Mesothelial cell of epicardium (in vitro differentiated cells): ENCODE measurements at regions not wholly inside any gene's neighbourhood (a gene's known extent, or its start where the extent isn't known, plus 50 kb on each side); places are given as distances from the start of the nearest gene placed in this dataset.
"Not testable (repeated sequence)": the region's sequence is repeated elsewhere in the genome, so short reads cannot be mapped to it uniquely, and the experiment has no call there.

Experiments
- DNase-seq, 2 experiments: peaks; one replicate each; pipeline ENCODE4 v3.0.0; 2021; ENCODE audit warnings: low spot score in 2 of 2; ENCODE audit not compliant: unreplicated experiment in 2 of 2
- H3K27ac Mint-ChIP-seq: 2 replicates; pipeline ENCODE4 v1.8.0; 2021; ENCODE audit warnings: mixed read lengths
- H3K27me3 Mint-ChIP-seq: 2 replicates; pipeline ENCODE4 v1.8.0; 2021; ENCODE audit warnings: low read depth, mixed read lengths
- H3K36me3 Mint-ChIP-seq: 2 replicates; pipeline ENCODE4 v1.8.0; 2021; ENCODE audit warnings: mixed read lengths
- H3K4me1 Mint-ChIP-seq: 2 replicates; pipeline ENCODE4 v1.8.0; 2021; ENCODE audit warnings: mixed read lengths
- H3K4me3 Mint-ChIP-seq: 2 replicates; pipeline ENCODE4 v1.8.0; 2021; ENCODE audit warnings: mild to moderate bottlenecking, moderate library complexity, mixed read lengths
- H3K9me3 Mint-ChIP-seq: 2 replicates; pipeline ENCODE4 v1.8.0; 2021; ENCODE audit warnings: mixed read lengths
- CTCF ChIP-seq: fragments of 200-600 bp; sonication (generic); IDR thresholded peaks from one replicate; pipeline ENCODE4 v1.5.0; 2021; ENCODE audit warnings: antibody characterized with exemption; ENCODE audit not compliant: unreplicated experiment

DNA sequence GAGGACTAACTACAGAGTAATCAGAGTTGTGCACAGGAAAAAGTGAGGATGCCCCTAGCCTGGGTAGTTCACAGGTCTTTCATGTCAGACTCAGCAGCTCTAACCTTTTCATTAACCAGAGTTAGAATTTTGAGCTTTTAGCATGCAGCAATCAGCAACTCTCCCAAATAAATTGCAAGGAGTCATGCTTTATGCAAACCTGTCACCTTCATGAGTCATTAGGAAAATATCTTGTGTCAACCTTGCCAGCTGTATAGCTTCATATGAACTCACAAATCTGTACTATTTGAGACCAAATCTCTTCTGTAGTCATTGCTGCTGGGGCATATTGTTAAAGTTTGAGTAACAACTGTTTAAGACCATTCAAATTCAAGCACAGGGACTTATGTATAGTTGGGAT, 382.3 kb upstream of the NT5C1B start:
- no peak for TF ChIP-seq CTCF
- H3K36me3 Mint-ChIP-seq, result no peaks in the 10 kb centered on the region

DNA sequence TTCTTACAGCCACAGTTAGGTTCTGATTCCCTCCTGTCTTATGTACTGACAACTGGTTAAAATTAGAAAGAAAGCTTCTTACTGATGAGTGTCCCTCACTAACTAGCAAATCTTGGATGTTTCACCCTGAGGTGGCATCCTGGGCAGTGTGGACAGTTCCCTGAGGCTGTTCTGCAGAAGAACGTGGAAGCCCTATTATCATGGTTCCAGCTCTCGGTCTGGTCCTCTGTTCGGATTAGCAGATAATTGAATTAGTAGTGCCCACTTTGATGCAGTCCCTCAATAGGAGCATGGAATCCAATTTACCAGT, 381.7 kb upstream of the NT5C1B start:
- Mint-ChIP-seq H3K4me3 (no peak overlapping the region), H3K4me1 (peaks cover 8% of the 10 kb centered on the region), H3K9me3 (peaks cover 9% of the 10 kb centered on the region), H3K27me3 (no peaks in the 10 kb centered on the region), H3K27ac (no peak overlapping the region), H3K36me3 (no peaks in the 10 kb centered on the region)
- no peak for DNase-seq
- TF ChIP-seq CTCF, result no peak

More for the DNA sequence above, 382.3 kb upstream of the NT5C1B start:
- no peak for DNase-seq
- Mint-ChIP-seq H3K4me3 (no peak overlapping the region), H3K9me3 (peaks cover 9% of the 10 kb centered on the region), H3K4me1 (peaks cover 15% of the 10 kb centered on the region), H3K27me3 (no peaks in the 10 kb centered on the region), H3K27ac (no peak overlapping the region)

GRCh38 chr2:18966131-18966530, 376.8 kb upstream of the NT5C1B start:
- Mint-ChIP-seq H3K27ac (no peak overlapping the region), H3K36me3 (peaks cover 1% of the 10 kb centered on the region)
- no peak for DNase-seq

DNA sequence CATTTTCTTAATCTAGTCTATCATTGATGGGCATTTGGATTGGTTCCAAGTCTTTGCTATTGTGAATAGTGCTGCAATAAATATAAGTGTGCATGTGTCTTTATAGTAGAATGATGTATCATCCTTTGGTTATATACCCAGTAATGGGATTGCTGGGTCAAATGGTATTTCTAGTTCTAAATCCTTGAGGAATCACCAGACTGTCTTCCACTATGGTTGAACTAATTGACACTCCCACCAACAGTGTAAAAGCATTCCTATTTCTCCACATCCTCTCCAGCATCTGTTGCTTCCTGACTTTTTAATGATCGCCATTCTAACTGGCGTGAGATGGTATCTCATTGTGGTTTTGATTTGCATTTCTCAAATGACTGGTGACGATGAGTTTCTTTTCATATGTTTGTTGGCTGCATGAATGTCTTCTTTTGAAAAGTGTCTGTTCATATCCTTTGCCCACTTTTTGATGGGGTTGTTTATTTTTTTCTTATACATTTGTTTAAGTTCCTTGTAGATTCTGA, 374.4 kb upstream of the NT5C1B start:
- not testable (repeated sequence) for H3K4me1 Mint-ChIP-seq, DNase-seq, H3K27ac Mint-ChIP-seq, H3K36me3 Mint-ChIP-seq, H3K27me3 Mint-ChIP-seq, H3K4me3 Mint-ChIP-seq
- H3K9me3 Mint-ChIP-seq, result peaks cover 26% of the 10 kb centered on the region

More at GRCh38 chr2:18966131-18966530, 376.8 kb upstream of the NT5C1B start:
- H3K4me1 Mint-ChIP-seq, result no peaks in the 10 kb centered on the region
- H3K27me3 Mint-ChIP-seq, result no peaks in the 10 kb centered on the region
- no peak for TF ChIP-seq CTCF
- no peak overlapping the region for H3K4me3 Mint-ChIP-seq
- peaks cover 22% of the 10 kb centered on the region for H3K9me3 Mint-ChIP-seq

GRCh38 chr2:18961991-18962421, 372.6 kb upstream of the NT5C1B start:
- Mint-ChIP-seq H3K36me3 (peaks cover 1% of the 10 kb centered on the region), H3K4me1 (no peaks in the 10 kb centered on the region), H3K27me3 (no peaks in the 10 kb centered on the region), H3K4me3 (no peak overlapping the region), H3K9me3 (peaks cover 26% of the 10 kb centered on the region), H3K27ac (no peak overlapping the region)
- no peak for TF ChIP-seq CTCF
- no peak for DNase-seq

DNA sequence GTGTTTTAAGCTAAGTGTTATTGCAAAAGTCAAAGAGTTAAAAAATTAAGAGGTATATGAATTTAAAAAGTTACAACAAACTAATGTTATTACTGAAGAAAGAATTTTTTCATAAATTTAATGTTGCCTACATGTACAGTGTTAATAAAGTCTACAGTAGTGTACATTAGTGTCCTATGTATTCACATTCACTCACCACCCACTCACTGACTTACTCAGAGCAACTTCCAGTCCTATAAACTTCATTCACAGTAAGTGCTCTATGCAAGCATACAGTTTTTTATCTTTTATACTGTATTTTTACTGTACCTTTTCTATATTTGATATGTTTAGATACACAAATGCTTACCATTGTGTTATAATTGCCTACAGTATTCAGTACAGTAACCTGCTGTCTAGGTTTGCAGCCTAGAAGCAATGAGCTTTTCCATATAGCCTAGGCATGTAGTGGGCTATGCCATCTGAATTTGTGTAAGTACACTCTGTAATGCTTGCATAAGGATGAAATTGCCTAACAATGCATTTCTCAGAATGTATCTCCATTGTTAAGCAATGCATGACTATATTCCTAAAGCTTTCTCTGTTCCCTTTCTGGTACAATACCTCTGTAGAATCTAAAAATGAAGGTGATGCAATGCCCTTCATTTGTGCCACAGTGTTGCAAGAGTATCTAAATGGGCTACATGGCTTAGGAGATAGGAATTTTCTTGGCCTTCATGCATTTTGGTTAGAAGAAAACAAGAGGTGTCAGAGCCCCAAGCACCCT, 370.8 kb upstream of the NT5C1B start:
- H3K4me3 Mint-ChIP-seq, result no peak overlapping the region
- H3K4me1 Mint-ChIP-seq, result no peaks in the 10 kb centered on the region
- peaks cover 1% of the 10 kb centered on the region for H3K36me3 Mint-ChIP-seq
- no peak for DNase-seq
- no peaks in the 10 kb centered on the region for H3K27me3 Mint-ChIP-seq
- no peak for TF ChIP-seq CTCF
- peaks cover 32% of the 10 kb centered on the region for H3K9me3 Mint-ChIP-seq
- no peak overlapping the region for H3K27ac Mint-ChIP-seq
